ENCODE measurements at regions not wholly inside any gene's neighbourhood (a gene's known extent, or its start where the extent isn't known, plus 50 kb on each side); places are given as distances from the start of the nearest gene placed in this dataset.
"Not testable (repeated sequence)": the region's sequence is repeated elsewhere in the genome, so short reads cannot be mapped to it uniquely, and the experiment has no call there.

DNA sequence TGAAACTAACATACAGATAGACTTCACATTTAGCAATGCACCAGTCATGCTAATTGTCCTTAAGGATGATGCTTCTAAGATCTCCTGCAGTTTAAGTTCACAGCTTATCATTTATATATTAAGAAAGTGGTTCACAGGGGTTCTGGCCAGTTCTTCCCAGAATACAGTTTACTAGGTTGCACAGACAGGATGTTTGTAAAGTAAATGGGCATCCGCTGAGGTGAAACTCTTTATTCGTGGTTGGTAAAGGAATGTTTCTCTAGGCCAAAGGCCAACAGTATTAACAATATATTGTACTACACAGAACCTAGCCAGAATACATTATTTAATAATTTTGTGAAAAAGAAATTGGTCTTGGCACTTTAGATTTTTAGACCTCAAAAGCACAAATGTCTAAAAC lies 1427.3 kb downstream of the CDH8 start:
- TF ChIP-seq, protein P1, sequence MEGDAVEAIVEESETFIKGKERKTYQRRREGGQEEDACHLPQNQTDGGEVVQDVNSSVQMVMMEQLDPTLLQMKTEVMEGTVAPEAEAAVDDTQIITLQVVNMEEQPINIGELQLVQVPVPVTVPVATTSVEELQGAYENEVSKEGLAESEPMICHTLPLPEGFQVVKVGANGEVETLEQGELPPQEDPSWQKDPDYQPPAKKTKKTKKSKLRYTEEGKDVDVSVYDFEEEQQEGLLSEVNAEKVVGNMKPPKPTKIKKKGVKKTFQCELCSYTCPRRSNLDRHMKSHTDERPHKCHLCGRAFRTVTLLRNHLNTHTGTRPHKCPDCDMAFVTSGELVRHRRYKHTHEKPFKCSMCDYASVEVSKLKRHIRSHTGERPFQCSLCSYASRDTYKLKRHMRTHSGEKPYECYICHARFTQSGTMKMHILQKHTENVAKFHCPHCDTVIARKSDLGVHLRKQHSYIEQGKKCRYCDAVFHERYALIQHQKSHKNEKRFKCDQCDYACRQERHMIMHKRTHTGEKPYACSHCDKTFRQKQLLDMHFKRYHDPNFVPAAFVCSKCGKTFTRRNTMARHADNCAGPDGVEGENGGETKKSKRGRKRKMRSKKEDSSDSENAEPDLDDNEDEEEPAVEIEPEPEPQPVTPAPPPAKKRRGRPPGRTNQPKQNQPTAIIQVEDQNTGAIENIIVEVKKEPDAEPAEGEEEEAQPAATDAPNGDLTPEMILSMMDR (IDR thresholded peaks at IDR 0.05; ENCODE audit: low read depth, low read length) = no peak
- no peak for DNase-seq (ENCODE audit: extremely low read depth, low read depth)

DNA sequence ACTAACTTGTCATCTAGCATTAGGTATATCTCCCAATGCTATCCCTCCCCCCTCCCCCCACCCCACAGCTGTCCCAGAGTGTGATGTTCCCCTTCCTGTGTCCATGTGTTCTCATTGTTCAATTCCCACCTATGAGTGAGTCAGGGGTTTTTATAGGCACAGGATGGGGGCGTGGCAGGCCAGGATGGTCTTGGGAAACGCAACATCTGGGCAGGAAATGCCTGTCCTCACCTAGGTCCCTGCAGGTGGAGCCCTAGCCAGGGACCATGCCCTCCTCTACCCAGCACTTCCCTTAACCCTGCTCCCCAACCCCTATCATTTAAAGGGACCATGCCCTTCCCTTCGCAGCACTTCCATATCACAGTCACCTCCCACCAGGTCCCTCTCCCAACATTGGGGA lies 1430.6 kb downstream of the CDH8 start:
- DNase-seq (ENCODE audit: extremely low read depth, low read depth) = not testable (repeated sequence)

DNA sequence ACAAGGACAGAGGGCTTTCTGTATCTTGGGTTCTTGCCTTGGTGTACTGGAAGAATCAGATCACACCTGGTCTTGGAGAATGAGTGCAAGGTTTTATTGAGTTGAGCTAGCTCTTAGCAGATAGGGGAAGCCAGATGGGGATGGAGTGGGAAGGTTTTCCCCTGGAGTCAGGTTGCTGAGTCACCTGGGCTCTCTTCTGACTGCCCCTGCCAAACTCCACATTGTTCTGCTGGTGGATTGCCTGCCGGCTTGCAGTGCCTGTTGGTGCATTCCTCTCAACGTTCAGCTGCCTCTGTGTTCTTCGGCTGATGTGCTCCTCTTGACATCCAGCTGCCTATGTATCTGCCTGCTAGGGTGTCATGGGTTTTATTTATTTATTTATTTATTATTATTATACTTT lies 1431.1 kb downstream of the CDH8 start:
- TF ChIP-seq, protein P1 (IDR thresholded peaks at IDR 0.05; ENCODE audit: low read depth, low read length) = no peak
- DNase-seq (ENCODE audit: extremely low read depth, low read depth) = no peak

DNA sequence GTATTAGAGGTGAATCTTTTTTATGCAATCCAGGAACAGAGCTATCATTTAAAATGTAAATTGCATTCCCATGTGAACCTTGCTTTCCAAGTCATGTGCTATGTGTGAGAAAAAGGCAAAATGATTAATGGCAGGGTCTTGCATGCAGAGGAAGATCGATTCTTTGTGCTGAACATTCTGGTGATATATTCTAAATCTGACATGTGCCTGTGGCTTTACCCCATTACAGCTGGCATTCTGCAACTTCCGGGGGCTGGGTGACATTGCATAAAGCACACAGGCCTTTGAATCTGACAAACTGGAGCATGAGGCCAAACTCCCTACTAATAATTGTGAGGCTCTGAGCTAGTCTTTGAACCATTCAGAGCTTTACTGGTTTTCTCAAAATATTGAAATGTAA lies 1449.7 kb downstream of the CDH8 start:
- TF ChIP-seq, protein P1 (IDR thresholded peaks at IDR 0.05; ENCODE audit: low read depth, low read length) = no peak
- DNase-seq (ENCODE audit: extremely low read depth, low read depth) = no peak

DNA sequence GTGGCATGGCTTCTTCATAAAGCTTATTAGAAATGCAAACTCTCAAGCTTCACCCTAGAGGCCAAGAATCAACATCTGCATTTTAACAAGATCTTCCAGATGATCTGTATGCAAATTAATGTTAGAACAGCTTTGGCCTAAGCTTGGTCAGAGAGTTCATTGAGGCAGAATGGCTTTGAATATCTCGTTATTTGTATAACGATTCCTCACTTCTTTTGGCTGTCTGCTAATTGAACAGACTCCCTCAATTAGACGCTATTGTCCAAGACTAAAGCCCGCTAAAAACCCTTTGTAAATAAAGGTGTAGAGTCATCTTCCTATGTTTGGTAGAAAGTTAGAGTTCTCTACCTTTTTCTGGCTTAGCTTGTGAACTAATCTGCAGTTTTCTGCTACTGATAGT lies 1453.7 kb downstream of the CDH8 start:
- TF ChIP-seq, protein P1 (IDR thresholded peaks at IDR 0.05; ENCODE audit: low read depth, low read length) = no peak
- no peak for DNase-seq (ENCODE audit: extremely low read depth, low read depth)

DNA sequence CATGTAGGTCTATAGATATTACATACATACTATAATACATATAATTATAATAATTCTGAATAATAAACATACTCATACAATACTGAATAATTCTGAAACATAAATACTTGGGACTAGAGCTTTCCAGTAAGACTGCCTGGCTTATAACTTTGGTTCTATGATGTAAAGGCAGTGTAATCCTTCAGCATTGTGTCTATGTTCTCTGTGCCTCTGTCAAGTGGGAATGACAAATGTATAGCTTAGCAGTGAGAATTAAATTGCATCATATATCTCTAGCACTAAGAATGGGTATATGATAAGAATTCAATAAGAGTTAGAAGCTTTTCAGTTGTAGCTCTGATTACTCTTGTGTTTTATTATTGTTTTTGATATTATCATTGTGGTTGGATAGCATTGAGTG lies 1469.3 kb downstream of the CDH8 start:
- TF ChIP-seq, protein P1 (IDR thresholded peaks at IDR 0.05; ENCODE audit: low read depth, low read length) = no peak
- DNase-seq (ENCODE audit: extremely low read depth, low read depth) = no peak

DNA sequence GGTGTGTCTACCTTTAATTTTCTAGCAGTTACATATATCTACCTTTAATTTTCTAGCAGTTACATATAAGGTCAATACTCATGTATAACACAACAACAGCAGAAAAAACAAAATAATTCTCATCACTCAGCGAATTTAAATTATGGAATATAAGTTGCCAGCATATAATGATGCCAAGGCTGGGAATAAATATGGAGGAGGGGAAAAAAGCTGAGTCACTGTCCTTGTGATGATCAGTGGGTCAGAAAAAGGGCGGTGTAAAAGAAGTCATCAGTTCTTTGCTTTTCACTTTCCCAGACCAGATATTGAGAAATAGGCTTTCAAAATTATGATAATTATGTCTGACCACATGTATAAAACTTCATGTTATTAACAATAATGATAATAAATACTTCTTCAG lies 1471.7 kb downstream of the CDH8 start:
- no peak for DNase-seq (ENCODE audit: extremely low read depth, low read depth)
- TF ChIP-seq, protein P1 (IDR thresholded peaks at IDR 0.05; ENCODE audit: low read depth, low read length) = no peak

DNA sequence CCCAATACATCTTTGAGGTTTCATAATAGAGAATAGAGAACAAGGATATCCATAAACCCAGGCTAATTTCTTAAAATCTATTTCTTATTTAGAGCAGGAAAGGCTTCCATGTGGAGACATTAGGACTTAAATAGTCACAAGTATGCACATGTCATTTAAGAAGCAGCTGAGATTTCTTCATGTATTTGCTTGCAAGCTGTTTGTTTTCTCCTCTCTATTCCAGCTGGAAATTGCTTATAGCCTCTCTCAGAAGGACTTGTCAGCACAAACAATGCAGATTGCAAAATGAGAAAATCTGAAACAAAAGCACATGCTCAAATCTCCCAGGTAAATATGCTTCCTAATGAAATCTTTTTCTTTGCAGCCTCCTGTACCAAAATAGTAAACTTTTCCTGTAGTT lies 1473.1 kb downstream of the CDH8 start:
- no peak for DNase-seq (ENCODE audit: extremely low read depth, low read depth)
- TF ChIP-seq, protein P1 (IDR thresholded peaks at IDR 0.05; ENCODE audit: low read depth, low read length) = no peak
